SH-SY5Y (cell line): ENCODE measurements at regions not wholly inside any gene's neighbourhood (a gene's known extent, or its start where the extent isn't known, plus 50 kb on each side); places are given as distances from the start of the nearest gene placed in this dataset.

Experiments used
- GATA2 ChIP-seq: IDR thresholded peaks from 2 replicates; pipeline ENCODE4 v1.6.1; 2011; ENCODE audit warnings: mild to moderate bottlenecking, low read depth, low read length
- GATA3 ChIP-seq: IDR thresholded peaks from 2 replicates; pipeline ENCODE4 v1.6.1; 2011; ENCODE audit warnings: low read depth, mild to moderate bottlenecking, low read length, moderate library complexity

DNA sequence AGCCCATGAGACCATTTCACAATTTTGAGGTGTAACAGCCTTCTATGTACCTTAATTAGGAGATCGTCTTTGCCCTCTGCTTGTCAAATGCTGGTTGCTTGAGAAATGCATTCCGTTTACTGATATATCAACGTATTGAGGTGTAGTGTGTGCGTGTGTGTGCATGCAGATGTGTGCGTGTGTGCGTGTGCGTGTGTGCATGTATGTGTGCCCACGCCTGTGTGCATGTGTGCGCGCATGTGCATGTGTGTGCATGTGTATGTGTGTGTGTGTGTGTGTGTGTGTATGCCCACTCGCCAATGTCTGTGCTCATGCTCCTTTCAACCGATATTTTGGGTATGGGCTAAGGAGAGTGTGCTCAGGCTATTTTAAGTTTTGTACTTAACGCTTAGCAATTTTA lies 81.5 kb upstream of the ZFHX3 start:
- no peak for TF ChIP-seq GATA2
- no peak for TF ChIP-seq GATA3
